Psoas muscle (tissue), 7 donors: ENCODE measurements at regions not wholly inside any gene's neighbourhood (a gene's known extent, or its start where the extent isn't known, plus 50 kb on each side); places are given as distances from the start of the nearest gene placed in this dataset.

ENCODE experiments used
- ATAC-seq, 4 donors: fragments of 200-7000 bp; cut with Tn5 transposase; one replicate each; pipeline ENCODE4 v1.9.1; 2020; ENCODE audit warnings: moderate library complexity in 3 of 4, mild to moderate bottlenecking in 2 of 4
- DNase-seq, 2 donors: peaks; one replicate each; pipeline ENCODE4 v3.0.0-alpha.2; 2020
- H3K27ac ChIP-seq: fragments of 200-600 bp; one replicate; pipeline ENCODE4 v1.8.0; 2022
- H3K27me3 ChIP-seq, 3 donors: fragments of 200-600 bp in 1 of 3; one replicate each; pipeline versions ENCODE4 v1.6.1 to v1.8.0; 2013 to 2022; ENCODE audit warnings: low read length in 2 of 3, mild to moderate bottlenecking in 2 of 3, moderate library complexity in 1 of 3; ENCODE audit not compliant: insufficient read depth in 3 of 3
- H3K36me3 ChIP-seq, 2 donors: fragments of 200-600 bp in 1 of 2; one replicate each; pipeline versions ENCODE4 v1.6.1 to v1.8.0; 2013 to 2022; ENCODE audit warnings: low read depth in 1 of 2, mild to moderate bottlenecking in 1 of 2, moderate library complexity in 1 of 2; ENCODE audit not compliant: insufficient read depth in 1 of 2
- H3K4me1 ChIP-seq: fragments of 200-600 bp; one replicate; pipeline ENCODE4 v1.8.0; 2022
- H3K4me3 ChIP-seq: fragments of 200-600 bp; one replicate; pipeline ENCODE4 v1.8.0; 2022; ENCODE audit warnings: mild to moderate bottlenecking
- H3K9me3 ChIP-seq: fragments of 200-600 bp; one replicate; pipeline ENCODE4 v1.8.0; 2022
- CTCF ChIP-seq: fragments of 200-600 bp; IDR thresholded peaks from one replicate; pipeline ENCODE4 v1.8.0; 2022; ENCODE audit warnings: antibody characterized with exemption
- WGBS, 3 donors: extraction: QIAGEN DNeasy Blood & Tissue Kit; methylation state at CpG; one replicate each; pipeline versions ENCODE4 v1.1.6 to v1.1.7; 2013; 5-methylcytosine and 5-hydroxymethylcytosine counted together
- intact Hi-C, 2 donors: fragments of 100-400 bp; cut with DNase I; formaldehyde crosslinking; loops; one replicate each; pipeline versions ENCODE4 v1.11.0 to v1.14.2; 2022
- donor health status: healthy with polysubstance abuse.
- donor health status: DM: no; HTN: no; CAD: no; lungs with moderate emphysema.
- donor health status: Bipolar disorder and iron deficiency.
- donor health status: healthy.
- donor health status: DM: yes; HTN: yes; CAD: no.
- donor health status: DM: no; HTN: no; CAD: no.
- donor health status: DM: yes; HTN: yes; CAD: no.

GRCh38 chr6:160917572-160917971 lies 74.0 kb upstream of the MAP3K4 start:
- H3K27me3 ChIP-seq: no peaks in the 10 kb centered on the region
- 82 to 90% (median 84%) methylated on average over 3 of the region's 3 CpGs for WGBS, 3 donors
- DNase-seq: no peak
- H3K27ac ChIP-seq: no peak overlapping the region
- no peak overlapping the region for H3K4me3 ChIP-seq
- H3K36me3 ChIP-seq: no peaks in the 10 kb centered on the region
- no peak for ATAC-seq
- intact Hi-C loops: no loop called here
- TF ChIP-seq CTCF: no peak
- H3K4me1 ChIP-seq: no peaks in the 10 kb centered on the region
- H3K9me3 ChIP-seq: no peaks in the 10 kb centered on the region

- 70 to 77% (median 72%) methylated on average over 2 of the region's 2 CpGs for WGBS, 3 donors
- Histone ChIP-seq H3K9me3 (no peaks in the 10 kb centered on the region), H3K36me3 (no peaks in the 10 kb centered on the region), H3K4me3 (no peak overlapping the region), H3K27me3 (no peaks in the 10 kb centered on the region), H3K4me1 (no peaks in the 10 kb centered on the region), H3K27ac (no peak overlapping the region)
- DNase-seq (no peak), ATAC-seq (no peak)
- intact Hi-C loops: no loop called here
- TF ChIP-seq CTCF: no peak
These were observed 71.7 kb upstream of the MAP3K4 start for GRCh38 chr6:160919723-160920440.

- intact Hi-C loops: no loop called here
- no peaks in the 10 kb centered on the region for H3K4me1 ChIP-seq
- H3K36me3 ChIP-seq: no peaks in the 10 kb centered on the region
- ATAC-seq: no peak
- TF ChIP-seq CTCF: no peak
- no peak overlapping the region for H3K4me3 ChIP-seq
- H3K9me3 ChIP-seq: no peaks in the 10 kb centered on the region
- WGBS, 3 donors: 77 to 83% (median 78%) methylated on average over 3 of the region's 3 CpGs
- H3K27me3 ChIP-seq: no peaks in the 10 kb centered on the region
- DNase-seq: no peak
- H3K27ac ChIP-seq: no peak overlapping the region
These were observed 70.5 kb upstream of the MAP3K4 start for GRCh38 chr6:160921095-160921494.

GRCh38 chr6:160926281-160927276 lies 65.0 kb upstream of the MAP3K4 start:
- Histone ChIP-seq H3K36me3 (no peaks in the 10 kb centered on the region), H3K4me3 (no peak overlapping the region), H3K27me3 (peaks cover 0 to 18% (median 1%) of the 10 kb centered on the region in 3 donors), H3K27ac (no peak overlapping the region), H3K9me3 (no peaks in the 10 kb centered on the region), H3K4me1 (no peaks in the 10 kb centered on the region)
- DNase-seq (no peak), ATAC-seq (no peak)
- no peak for TF ChIP-seq CTCF
- WGBS, 3 donors: 81 to 83% (median 83%) methylated on average over 29 of the region's 29 CpGs
- intact Hi-C loops: no loop called here
